ENCODE measurements at regions not wholly inside any gene's neighbourhood (a gene's known extent, or its start where the extent isn't known, plus 50 kb on each side); places are given as distances from the start of the nearest gene placed in this dataset.

DNA sequence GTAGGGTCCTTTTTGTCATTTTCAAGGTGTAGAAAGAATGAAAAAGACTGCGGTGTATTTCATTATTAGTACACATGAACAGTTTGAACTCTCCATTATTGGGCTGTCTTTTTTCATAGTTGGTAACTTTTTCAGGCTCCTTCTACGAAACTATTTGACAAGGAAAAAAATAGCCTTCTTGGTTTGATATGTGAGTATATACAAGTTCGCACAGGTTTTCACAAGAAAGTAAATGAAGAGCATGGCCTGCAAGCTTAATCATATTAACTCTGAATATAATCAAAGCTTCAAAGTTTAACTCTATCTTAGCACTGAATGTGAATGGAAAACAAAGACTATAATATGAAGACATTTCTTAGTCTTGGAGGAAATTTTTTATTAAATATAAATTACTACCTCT lies 290.0 kb upstream of the ADGRL2 start:
- TF ChIP-seq, protein P1, sequence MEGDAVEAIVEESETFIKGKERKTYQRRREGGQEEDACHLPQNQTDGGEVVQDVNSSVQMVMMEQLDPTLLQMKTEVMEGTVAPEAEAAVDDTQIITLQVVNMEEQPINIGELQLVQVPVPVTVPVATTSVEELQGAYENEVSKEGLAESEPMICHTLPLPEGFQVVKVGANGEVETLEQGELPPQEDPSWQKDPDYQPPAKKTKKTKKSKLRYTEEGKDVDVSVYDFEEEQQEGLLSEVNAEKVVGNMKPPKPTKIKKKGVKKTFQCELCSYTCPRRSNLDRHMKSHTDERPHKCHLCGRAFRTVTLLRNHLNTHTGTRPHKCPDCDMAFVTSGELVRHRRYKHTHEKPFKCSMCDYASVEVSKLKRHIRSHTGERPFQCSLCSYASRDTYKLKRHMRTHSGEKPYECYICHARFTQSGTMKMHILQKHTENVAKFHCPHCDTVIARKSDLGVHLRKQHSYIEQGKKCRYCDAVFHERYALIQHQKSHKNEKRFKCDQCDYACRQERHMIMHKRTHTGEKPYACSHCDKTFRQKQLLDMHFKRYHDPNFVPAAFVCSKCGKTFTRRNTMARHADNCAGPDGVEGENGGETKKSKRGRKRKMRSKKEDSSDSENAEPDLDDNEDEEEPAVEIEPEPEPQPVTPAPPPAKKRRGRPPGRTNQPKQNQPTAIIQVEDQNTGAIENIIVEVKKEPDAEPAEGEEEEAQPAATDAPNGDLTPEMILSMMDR (IDR thresholded peaks at IDR 0.05; ENCODE audit: low read length) = no peak
- TF ChIP-seq EZH2 (IDR thresholded peaks at IDR 0.05; ENCODE audit: borderline replicate concordance, low read length) = no peak
